ENCODE measurements at regions not wholly inside any gene's neighbourhood (a gene's known extent, or its start where the extent isn't known, plus 50 kb on each side); places are given as distances from the start of the nearest gene placed in this dataset.

DNA sequence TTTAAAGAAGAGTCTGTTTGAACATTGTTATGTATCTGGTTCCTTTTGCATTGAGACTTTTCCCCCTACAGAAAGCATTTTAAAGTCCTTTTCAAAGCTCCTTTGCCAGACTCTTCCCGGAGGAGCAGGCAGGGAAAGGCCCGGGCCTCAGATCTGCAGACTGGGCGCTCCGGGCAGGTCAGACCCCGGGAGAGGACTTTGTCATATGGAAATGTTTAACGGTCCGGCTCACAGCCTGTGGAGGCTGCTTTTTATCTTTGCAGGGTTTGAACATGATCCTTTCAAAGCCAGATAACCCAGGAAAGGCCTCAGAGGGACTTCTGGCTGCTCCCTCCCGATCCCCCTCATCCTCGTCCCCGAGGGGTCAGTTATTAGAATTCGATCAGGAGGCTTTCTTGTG is 82.1 kb upstream of the IRX2 start:
- H3K4me1 Mint-ChIP-seq: peaks cover 7% of the 10 kb centered on the region
- H3K27me3 Mint-ChIP-seq (ENCODE audit: low read depth, poor library complexity): peaks cover 23% of the 10 kb centered on the region
- peak overlapping the region; percentile 45 for H3K27ac Mint-ChIP-seq
- TF ChIP-seq, protein P1, sequence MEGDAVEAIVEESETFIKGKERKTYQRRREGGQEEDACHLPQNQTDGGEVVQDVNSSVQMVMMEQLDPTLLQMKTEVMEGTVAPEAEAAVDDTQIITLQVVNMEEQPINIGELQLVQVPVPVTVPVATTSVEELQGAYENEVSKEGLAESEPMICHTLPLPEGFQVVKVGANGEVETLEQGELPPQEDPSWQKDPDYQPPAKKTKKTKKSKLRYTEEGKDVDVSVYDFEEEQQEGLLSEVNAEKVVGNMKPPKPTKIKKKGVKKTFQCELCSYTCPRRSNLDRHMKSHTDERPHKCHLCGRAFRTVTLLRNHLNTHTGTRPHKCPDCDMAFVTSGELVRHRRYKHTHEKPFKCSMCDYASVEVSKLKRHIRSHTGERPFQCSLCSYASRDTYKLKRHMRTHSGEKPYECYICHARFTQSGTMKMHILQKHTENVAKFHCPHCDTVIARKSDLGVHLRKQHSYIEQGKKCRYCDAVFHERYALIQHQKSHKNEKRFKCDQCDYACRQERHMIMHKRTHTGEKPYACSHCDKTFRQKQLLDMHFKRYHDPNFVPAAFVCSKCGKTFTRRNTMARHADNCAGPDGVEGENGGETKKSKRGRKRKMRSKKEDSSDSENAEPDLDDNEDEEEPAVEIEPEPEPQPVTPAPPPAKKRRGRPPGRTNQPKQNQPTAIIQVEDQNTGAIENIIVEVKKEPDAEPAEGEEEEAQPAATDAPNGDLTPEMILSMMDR (IDR thresholded peaks at IDR 0.05): no peak
- peaks cover 4% of the 10 kb centered on the region for H3K9me3 Mint-ChIP-seq
- no peak overlapping the region for H3K4me3 Mint-ChIP-seq
- peak; percentile 19 for DNase-seq
- no peaks in the 10 kb centered on the region for H3K36me3 Mint-ChIP-seq (ENCODE audit: low read depth)

DNA sequence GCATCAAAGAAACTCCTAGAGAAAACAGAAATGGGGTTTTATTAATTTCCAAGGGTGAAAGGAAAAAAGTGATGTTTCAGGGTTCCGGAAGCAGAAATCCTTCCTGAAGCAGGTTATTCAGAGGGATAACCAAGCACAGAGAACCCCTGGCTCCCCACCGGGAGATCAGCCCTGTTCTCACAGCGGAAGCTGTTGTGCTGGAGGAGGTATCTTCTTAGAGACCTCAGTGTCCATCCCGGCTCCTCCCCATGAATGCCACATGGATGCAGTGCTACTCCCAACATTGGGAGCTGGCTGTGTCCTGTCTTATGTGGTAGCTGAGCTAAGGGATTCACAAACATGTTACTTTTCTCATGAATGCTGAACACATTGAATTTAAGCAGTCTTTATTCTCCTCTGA is 80.9 kb upstream of the IRX2 start:
- peaks cover 5% of the 10 kb centered on the region for H3K9me3 Mint-ChIP-seq
- H3K4me3 Mint-ChIP-seq: no peak overlapping the region
- H3K27ac Mint-ChIP-seq: no peak overlapping the region
- H3K27me3 Mint-ChIP-seq (ENCODE audit: low read depth, poor library complexity): peaks cover 23% of the 10 kb centered on the region
- H3K4me1 Mint-ChIP-seq: peaks cover 7% of the 10 kb centered on the region
- TF ChIP-seq, protein P1 (IDR thresholded peaks at IDR 0.05): no peak
- H3K36me3 Mint-ChIP-seq (ENCODE audit: low read depth): no peaks in the 10 kb centered on the region
- no peak for DNase-seq

DNA sequence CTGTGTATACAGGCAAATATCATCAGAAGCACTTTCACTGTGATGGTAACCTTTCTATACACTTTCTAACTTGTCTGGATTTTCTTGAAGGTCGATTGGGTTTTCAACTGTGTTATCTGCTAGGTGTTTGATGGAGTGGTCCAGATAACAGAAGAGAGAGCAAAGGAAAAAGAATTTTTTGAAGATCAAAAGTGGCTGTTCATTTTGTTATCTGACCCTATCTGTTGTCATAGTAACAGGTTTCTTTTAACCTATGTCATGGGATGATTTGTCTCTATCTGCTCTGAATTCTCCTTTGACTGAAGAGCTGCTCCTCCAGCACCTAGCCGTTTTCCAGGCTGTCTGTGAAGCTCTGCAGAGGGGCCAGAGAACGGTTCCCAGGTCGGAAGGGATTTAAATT is 77.8 kb upstream of the IRX2 start:
- TF ChIP-seq, protein P1 (IDR thresholded peaks at IDR 0.05): no peak
- no peaks in the 10 kb centered on the region for H3K36me3 Mint-ChIP-seq (ENCODE audit: low read depth)
- peaks cover 7% of the 10 kb centered on the region for H3K4me1 Mint-ChIP-seq

DNA sequence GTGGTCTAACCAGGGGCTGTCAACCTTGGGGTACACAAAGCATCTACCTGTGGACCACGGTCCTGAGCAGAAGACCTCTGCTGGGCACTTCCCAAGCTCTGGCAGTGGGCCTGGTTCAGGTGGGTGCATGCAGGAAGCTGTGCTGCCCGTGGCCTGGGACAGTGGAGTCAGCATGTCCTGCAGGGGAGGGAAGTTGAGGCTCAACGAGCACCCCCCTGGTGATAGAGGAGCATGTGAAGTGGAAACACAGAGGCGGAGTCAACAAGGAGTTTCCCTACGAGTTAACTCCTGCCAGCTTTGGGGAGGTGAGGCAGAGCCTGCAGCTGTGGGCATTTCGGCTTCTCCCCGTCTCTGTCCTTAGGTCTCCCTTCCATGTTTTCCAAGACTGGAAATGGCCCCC is 67.5 kb upstream of the IRX2 start:
- no peak for DNase-seq
- Mint-ChIP-seq H3K4me3 (no peak overlapping the region), H3K9me3 (no peaks in the 10 kb centered on the region), H3K27me3 (ENCODE audit: low read depth, poor library complexity) (peaks cover 8% of the 10 kb centered on the region), H3K36me3 (ENCODE audit: low read depth) (no peaks in the 10 kb centered on the region), H3K4me1 (peaks cover 2% of the 10 kb centered on the region), H3K27ac (no peak overlapping the region)
- TF ChIP-seq, protein P1 (IDR thresholded peaks at IDR 0.05): no peak

More for the DNA sequence above, 77.8 kb upstream of the IRX2 start:
- Mint-ChIP-seq H3K27ac (no peak overlapping the region), H3K27me3 (ENCODE audit: low read depth, poor library complexity) (peaks cover 29% of the 10 kb centered on the region), H3K9me3 (peaks cover 17% of the 10 kb centered on the region), H3K4me3 (no peak overlapping the region)
- no peak for DNase-seq

DNA sequence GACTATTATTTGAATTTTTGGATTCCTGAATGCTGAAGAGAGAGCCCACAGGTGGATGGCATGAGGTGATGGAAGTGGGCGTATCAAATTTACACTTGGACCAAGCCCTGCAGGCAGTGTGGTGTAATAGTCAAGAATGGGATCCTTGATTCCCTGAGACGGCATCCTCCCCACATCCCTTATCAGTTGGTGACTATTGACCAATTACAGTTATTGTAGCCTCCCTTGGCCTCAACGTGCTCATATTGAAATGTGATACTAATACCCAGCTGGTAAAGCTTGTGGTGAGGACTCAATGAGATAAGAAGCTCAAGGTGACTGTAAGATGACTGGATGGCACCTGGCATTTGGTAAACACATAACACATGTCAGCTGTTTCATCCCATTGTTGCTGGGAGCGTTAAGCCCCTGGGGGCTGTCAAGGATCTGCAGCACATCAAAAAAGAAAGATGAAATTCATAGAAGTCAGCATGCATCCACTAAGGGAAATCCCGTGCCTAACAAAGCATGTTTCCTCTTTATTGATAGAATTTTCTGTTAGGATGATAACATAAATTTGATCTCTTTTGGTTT is 65.6 kb upstream of the IRX2 start:
- peaks cover 17% of the 10 kb centered on the region for H3K27me3 Mint-ChIP-seq (ENCODE audit: low read depth, poor library complexity)
- no peak overlapping the region for H3K27ac Mint-ChIP-seq
- H3K36me3 Mint-ChIP-seq (ENCODE audit: low read depth): no peaks in the 10 kb centered on the region
- no peak for DNase-seq
- no peak overlapping the region for H3K4me3 Mint-ChIP-seq
- H3K9me3 Mint-ChIP-seq: no peaks in the 10 kb centered on the region
- peaks cover 7% of the 10 kb centered on the region for H3K4me1 Mint-ChIP-seq
- TF ChIP-seq, protein P1 (IDR thresholded peaks at IDR 0.05): no peak

DNA sequence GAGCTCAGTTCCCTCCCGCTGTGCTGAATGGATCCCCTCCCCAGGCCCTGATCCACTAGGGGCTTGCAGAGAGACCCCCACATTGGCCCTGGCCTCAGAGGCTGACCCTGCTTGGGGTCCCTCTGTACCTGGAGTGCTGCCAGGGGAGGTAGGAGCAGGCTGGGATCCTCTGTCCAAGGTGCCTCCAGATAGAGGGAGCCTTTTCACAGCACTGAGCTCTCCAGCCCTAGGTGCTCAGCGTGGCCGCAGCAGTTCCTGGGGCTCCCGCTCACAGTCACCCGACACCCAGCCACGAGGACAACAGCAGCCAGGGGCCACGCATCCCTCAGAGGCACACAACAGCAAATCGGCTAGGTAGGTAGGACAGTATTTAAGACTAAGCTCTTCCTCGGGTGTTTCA is 62.2 kb upstream of the IRX2 start:
- H3K4me1 Mint-ChIP-seq: peaks cover 7% of the 10 kb centered on the region
- H3K36me3 Mint-ChIP-seq (ENCODE audit: low read depth): no peaks in the 10 kb centered on the region
- H3K27ac Mint-ChIP-seq: no peak overlapping the region
- H3K9me3 Mint-ChIP-seq: no peaks in the 10 kb centered on the region
- DNase-seq: no peak
- H3K27me3 Mint-ChIP-seq (ENCODE audit: low read depth, poor library complexity): peaks cover 22% of the 10 kb centered on the region
- H3K4me3 Mint-ChIP-seq: no peak overlapping the region
- TF ChIP-seq, protein P1 (IDR thresholded peaks at IDR 0.05): no peak
